ENCODE measurements at regions not wholly inside any gene's neighbourhood (a gene's known extent, or its start where the extent isn't known, plus 50 kb on each side); places are given as distances from the start of the nearest gene placed in this dataset.

DNA sequence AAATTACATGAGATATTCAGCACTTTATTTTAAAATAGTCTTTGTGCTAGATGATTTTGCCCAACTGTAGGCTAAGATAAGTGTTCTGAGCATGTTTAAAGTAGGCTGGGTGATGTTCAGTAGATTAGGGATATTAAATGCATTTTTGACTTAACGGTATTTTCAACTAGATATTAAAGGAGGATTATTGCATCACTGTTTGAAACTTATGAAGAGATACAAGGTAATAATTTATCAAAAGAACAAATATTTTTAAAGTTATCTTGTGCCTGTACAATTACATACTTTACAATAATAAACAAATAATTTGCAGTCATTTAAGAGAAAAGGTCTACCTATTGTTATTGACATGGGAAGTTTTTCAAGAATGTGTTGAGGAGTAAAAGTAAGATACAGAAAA lies 368.6 kb upstream of the DCN start:
- no peak for DNase-seq (ENCODE audit: low read depth in 2 of 2)

DNA sequence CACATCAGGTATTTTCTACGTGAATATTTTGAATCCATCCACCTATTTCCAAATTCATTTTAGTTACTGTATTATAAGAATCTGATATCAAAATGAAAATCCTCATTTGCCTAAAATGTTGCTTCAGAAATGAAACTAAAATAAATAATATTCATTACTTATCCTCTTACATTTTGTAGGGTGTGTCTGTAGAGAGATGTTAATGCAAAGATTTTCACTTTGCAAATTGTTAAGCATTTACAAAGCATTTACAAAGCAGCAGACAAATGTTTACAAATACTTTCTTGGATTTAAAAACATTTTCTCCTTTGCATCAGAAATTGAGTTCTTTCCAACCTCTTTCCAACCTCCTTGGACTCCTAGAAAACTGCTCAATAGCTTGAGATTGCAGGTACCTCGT lies 360.0 kb upstream of the DCN start:
- DNase-seq (ENCODE audit: low read depth in 2 of 2), result no peak

GRCh38 chr12:91542067-91542466 lies 359.4 kb upstream of the DCN start:
- DNase-seq (ENCODE audit: low read depth in 2 of 2), result no peak

- no peak for DNase-seq (ENCODE audit: low read depth in 2 of 2)
These were observed 355.8 kb upstream of the DCN start for GRCh38 chr12:91538418-91538817.

DNA sequence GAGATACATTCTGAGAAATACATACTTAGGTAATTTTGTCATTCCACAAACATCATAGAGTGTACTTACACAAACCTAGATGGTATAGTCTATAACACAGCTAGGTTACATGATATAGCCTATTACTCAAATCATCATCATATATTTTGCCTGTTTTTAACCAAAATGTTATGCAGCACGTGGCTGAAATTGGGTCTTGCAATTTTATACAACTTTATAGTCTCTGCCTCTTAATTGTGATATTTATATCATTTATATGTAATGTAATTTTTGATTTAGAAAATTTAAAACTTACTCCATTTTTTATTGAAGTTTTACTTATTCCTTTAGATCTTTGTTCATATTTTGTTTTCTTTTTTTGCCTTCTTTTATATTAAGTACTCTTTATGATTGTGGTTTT lies 350.7 kb upstream of the DCN start:
- no peak for DNase-seq (ENCODE audit: low read depth in 2 of 2)

DNA sequence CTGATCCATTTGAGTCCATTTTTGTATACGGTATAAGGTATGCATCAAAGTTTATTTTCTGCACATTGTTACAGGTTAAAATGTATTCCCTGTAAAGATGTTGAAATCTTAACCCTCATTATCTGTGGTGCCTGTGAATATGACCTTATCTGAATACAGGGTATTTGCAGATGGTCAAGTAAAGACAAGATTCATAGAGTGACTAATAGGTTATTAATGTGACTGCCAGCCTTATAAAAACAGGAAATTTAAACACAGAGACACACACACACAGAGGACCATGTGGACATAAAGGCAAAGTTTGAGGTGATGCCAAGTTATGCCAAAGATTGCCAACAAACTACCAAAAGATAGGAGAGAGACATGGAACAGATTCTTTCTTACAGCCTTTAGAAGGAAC lies 347.2 kb upstream of the DCN start:
- DNase-seq (ENCODE audit: low read depth in 2 of 2), result no peak

DNA sequence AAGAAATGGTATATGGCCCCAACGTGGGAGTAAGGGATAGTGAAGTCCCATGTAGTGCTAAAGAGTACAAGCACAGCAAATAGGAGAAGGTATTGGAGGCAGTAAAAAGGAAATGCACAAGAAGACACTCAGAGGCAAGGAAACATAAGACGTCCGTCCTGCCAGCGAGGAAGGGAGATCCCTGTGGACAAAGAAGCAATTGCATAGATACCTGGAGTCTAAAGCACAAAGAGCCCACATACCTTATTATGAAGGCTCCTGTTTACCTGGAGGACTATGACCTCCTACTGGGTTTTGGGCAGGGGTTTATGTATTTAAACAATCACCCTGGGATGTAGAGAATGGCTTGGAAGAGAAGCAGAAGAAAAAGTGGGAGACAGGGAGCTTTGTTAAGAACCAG lies 341.2 kb upstream of the DCN start:
- no peak for DNase-seq (ENCODE audit: low read depth in 2 of 2)

GRCh38 chr12:91516695-91517047 lies 334.1 kb upstream of the DCN start:
- DNase-seq (ENCODE audit: low read depth in 2 of 2), result no peak

GRCh38 chr12:91515944-91516694 lies 333.5 kb upstream of the DCN start:
- DNase-seq (ENCODE audit: low read depth in 2 of 2), result no peak

- DNase-seq (ENCODE audit: low read depth in 2 of 2), result no peak
These were observed 330.7 kb upstream of the DCN start for GRCh38 chr12:91513313-91513712.

- DNase-seq (ENCODE audit: low read depth in 2 of 2), result no peak
These were observed 329.3 kb upstream of the DCN start for GRCh38 chr12:91511795-91512420.

DNA sequence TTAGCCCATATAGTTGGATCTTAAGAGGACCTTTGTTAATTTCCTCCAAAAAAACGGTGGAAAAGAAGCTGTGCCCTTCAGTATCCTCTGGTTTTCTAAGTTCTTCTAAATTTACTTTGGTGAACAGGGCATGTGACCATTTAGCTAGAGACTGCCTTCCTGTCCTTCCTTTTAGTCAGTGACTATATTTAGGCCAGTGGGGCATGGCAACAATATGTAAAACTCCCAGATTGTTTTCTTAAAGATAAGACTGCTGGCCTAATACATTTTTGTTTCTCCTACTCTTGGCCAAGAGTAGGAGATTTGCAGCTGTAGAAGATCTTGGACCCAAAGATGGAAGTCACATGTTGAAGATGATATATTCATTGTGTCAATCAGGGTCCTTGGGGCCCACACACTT lies 325.1 kb upstream of the DCN start:
- DNase-seq (ENCODE audit: low read depth in 2 of 2), result no peak

GRCh38 chr12:91506452-91506851 lies 323.8 kb upstream of the DCN start:
- no peak for DNase-seq (ENCODE audit: low read depth in 2 of 2)

DNA sequence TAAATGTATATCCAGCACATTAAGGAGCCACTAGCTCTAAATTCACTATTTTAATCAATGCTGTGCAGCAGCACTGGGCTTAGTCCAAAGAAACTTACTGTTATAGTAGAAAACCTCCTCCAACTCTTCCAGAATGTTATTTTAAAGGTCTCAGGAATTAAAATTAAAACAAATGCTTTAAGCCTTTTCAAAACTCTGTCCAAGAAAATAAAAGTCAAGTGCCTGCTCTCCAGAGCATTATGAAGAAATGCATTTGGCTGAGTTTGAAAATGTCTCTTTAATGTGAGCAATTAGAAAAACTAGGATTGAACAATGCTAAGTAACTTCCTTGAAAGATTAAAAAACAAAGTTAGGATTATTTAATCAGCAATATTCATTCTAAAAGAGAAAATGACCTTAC lies 322.4 kb upstream of the DCN start:
- no peak for DNase-seq (ENCODE audit: low read depth in 2 of 2)

GRCh38 chr12:91502208-91502607 lies 319.6 kb upstream of the DCN start:
- DNase-seq (ENCODE audit: low read depth in 2 of 2), result no peak

- DNase-seq (ENCODE audit: low read depth in 2 of 2), result no peak
These were observed 313.7 kb upstream of the DCN start for GRCh38 chr12:91496337-91496736.

DNA sequence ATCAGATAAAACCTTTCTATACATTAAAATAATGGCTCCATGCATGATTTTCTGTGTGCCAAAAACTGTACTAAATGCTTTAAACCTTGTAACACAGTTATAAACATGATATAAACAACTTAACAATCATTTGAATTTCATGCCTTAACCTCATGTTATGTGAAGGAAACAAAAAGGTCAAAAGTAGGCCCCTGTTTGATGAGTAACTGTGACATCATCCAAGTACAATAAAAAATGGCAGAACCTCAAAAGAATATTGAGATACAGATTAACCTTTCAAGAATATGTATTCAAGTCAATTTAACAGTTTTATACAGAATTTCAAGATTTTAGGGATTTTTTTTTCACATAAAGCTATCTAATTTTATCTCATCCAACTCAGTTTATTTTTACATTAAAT lies 310.7 kb upstream of the DCN start:
- no peak for DNase-seq (ENCODE audit: low read depth in 2 of 2)

DNA sequence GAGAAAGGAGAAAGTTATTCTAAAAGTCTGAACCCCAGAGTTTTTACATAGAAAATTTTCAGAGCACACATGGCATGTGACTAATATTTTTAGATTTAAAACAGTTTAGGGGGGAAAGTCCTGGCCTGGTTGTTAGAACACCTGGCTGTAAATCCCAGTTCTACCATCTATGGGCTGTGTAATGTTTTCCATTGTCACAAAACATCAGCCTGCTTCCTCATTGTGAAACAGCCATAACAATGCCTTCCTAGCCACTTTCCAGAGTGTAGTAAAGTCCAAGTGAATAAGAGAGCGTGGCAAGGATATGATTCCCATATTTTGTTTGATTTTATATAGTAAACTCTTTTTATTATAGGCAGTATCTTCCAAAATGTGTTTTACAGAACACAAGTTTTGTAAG lies 310.0 kb upstream of the DCN start:
- no peak for DNase-seq (ENCODE audit: low read depth in 2 of 2)

DNA sequence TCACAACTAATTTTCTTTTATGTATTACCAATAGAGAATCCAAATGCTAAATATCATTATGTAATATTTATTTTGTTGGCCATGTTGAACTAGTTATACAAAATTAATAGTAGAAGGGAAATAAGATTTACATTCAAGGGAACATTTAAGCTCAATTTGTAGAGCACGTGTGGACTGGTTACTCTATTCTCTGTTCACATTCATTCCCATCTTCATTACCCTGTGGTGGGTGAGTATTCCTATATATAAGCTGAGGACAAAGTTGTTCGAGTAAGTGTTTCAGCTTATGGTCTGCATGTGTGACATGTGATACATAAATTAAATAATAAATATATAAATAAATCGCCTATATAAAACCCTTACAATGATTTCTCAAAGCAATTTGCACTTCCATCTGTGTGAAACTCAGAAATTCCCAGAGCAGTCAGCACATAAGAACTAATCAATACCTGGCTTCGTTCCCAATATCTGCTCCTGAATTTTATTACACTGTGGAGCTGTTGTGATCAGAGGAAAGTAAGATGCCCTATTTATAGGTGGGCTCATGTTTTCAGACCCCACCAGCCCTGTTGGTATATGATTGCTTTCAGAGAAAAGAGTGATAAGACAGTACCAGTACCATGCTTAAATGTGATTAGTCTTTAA lies 308.2 kb upstream of the DCN start:
- DNase-seq (ENCODE audit: low read depth in 2 of 2), result no peak

DNA sequence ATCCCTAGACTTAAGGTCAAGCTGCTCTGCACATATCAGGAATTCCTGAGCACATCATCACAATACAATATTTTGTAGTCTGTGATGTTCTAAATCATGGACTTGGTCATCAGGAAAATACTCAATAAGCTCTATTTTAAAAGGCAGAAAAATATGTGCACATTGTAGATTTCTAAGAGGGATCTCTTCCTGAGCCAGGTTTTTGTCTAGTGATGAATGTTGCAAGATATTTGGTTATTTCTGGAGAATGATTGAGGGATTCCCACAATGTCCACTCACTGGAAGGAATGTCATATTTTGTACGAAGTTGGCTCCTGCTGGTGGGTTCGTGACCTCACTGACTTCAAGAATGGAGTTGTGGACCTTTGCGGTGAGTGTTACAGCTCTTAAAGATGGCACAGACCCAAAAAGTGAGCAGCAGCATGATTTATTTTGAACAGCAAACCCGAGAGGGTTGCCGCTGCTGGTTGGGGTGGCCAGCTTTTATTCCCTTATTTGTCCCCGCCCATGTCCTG lies 300.9 kb upstream of the DCN start:
- no peak for DNase-seq (ENCODE audit: low read depth in 2 of 2)

GRCh38 chr12:91482231-91482630 lies 299.6 kb upstream of the DCN start:
- no peak for DNase-seq (ENCODE audit: low read depth in 2 of 2)

- DNase-seq (ENCODE audit: low read depth in 2 of 2), result no peak
These were observed 295.9 kb upstream of the DCN start for GRCh38 chr12:91478500-91478899.

DNA sequence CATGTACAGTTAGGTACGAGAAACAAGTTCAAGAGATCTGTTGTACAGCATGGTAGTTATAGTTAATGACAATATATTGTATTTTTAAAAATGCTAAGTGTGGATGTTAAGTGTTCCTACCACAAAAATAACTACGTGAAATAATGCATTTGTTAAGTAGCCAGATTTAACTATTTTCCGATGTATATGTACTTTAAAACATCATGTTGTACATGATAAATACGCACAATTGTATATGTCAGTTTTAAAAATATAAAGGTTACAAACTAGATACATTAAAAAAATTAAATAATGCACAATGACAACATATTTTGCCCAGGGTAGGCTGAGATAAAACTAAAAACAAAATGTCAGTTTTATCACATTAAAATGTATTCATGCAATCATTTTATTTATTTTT lies 285.1 kb upstream of the DCN start:
- DNase-seq (ENCODE audit: low read depth in 2 of 2), result no peak

Data from stimulated activated CD8-positive, alpha-beta memory T cell treated with anti-CD3 and anti-CD28 coated beads, Interleukin-15, amount 100 ng/mL, for 4 hours (primary cell).